T-cell (primary cell): ENCODE measurements at regions not wholly inside any gene's neighbourhood (a gene's known extent, or its start where the extent isn't known, plus 50 kb on each side); places are given as distances from the start of the nearest gene placed in this dataset.
"Not testable (repeated sequence)": the region's sequence is repeated elsewhere in the genome, so short reads cannot be mapped to it uniquely, and the experiment has no call there.

Experiments used
- ATAC-seq, 4 experiments: fragments of 200-7000 bp in 3 of 4; fragments of 150-1000 bp in 1 of 4; cut with Tn5 transposase; replicated peaks in 1 of 4; 1 replicate in 3 of 4; 2 replicates in 1 of 4; pipeline ENCODE4 v1.10.0; 2021; ENCODE audit warnings: moderate library complexity in 3 of 4, mild to moderate bottlenecking in 2 of 4, moderate number of reproducible peaks in 1 of 4
- CTCF ChIA-PET, 2 donors: fragments of 300-600 bp; sonication (Branson Sonifier 250); formaldehyde crosslinking; loops; one replicate each; lab custom pipeline; 2022; ENCODE audit warnings: antibody characterized with exemption in 2 of 2; lab: Charles Lee
- POLR2A ChIA-PET, 2 donors: fragments of 300-600 bp; sonication (Branson Sonifier 250); formaldehyde crosslinking; loops; one replicate each; lab custom pipeline; 2022; ENCODE audit warnings: antibody characterized with exemption in 2 of 2; lab: Charles Lee
- DNase-seq, 35 experiments: peaks; one replicate each; pipeline versions ENCODE4 v3.0.0 to v3.0.0-alpha.2; 2013 to 2023
- H3K27ac ChIP-seq: one replicate; pipeline ENCODE4 v1.5.1; 2013; ENCODE audit warnings: low read length
- H3K27me3 ChIP-seq, 2 experiments: replicated peaks in 1 of 2; 1 replicate in 1 of 2; 2 replicates in 1 of 2; pipeline versions ENCODE4 v1.6.1 to v1.7.0; 2013; ENCODE audit warnings: low read length in 1 of 2, mixed read lengths in 1 of 2; ENCODE audit not compliant: control insufficient read depth in 2 of 2, insufficient read depth in 2 of 2; ENCODE audit errors: extremely low read depth in 1 of 2
- H3K36me3 ChIP-seq, 2 donors: 1 replicate in 1 of 2; 2 replicates in 1 of 2; pipeline versions ENCODE4 v1.6.1 to v1.7.0; 2013; ENCODE audit warnings: low read length in 1 of 2; ENCODE audit not compliant: control insufficient read depth in 2 of 2, insufficient read depth in 1 of 2; ENCODE audit errors: extremely low read depth in 1 of 2
- H3K4me1 ChIP-seq, 2 experiments: 1 replicate in 1 of 2; 2 replicates in 1 of 2; pipeline versions ENCODE4 v1.6.1 to v1.7.0; 2013; ENCODE audit warnings: low read length in 2 of 2, mixed read lengths in 1 of 2; ENCODE audit not compliant: insufficient read depth in 2 of 2, control insufficient read depth in 1 of 2; ENCODE audit errors: extremely low read depth in 1 of 2
- H3K4me3 ChIP-seq, 2 donors: 1 replicate in 1 of 2; 2 replicates in 1 of 2; pipeline versions ENCODE4 v1.5.1 to v1.7.0; 2013; ENCODE audit warnings: mild to moderate bottlenecking in 2 of 2, low read length in 1 of 2, moderate library complexity in 1 of 2; ENCODE audit not compliant: control insufficient read depth in 1 of 2; ENCODE audit errors: extremely low read depth in 1 of 2
- H3K9me3 ChIP-seq: 2 replicates; pipeline ENCODE4 v1.7.0; 2013
- H3K27ac Mint-ChIP-seq, 2 donors: one replicate each; pipeline ENCODE4 v1.8.0; 2020 to 2021; ENCODE audit warnings: mild to moderate bottlenecking in 2 of 2, mixed read lengths in 2 of 2
- H3K27me3 Mint-ChIP-seq, 2 donors: one replicate each; pipeline ENCODE4 v1.8.0; 2021 to 2022; ENCODE audit warnings: mixed read lengths in 2 of 2
- H3K36me3 Mint-ChIP-seq: one replicate; pipeline ENCODE4 v1.8.0; 2021; ENCODE audit warnings: mixed read lengths
- H3K4me1 Mint-ChIP-seq, 3 donors: one replicate each; pipeline ENCODE4 v1.8.0; 2020 to 2022; ENCODE audit warnings: mixed read lengths in 3 of 3, mild to moderate bottlenecking in 1 of 3
- H3K4me3 Mint-ChIP-seq, 3 donors: one replicate each; pipeline ENCODE4 v1.8.0; 2020 to 2022; ENCODE audit warnings: mild to moderate bottlenecking in 3 of 3, mixed read lengths in 3 of 3, moderate library complexity in 3 of 3
- H3K9me3 Mint-ChIP-seq, 3 donors: one replicate each; pipeline ENCODE4 v1.8.0; 2020 to 2022; ENCODE audit warnings: mixed read lengths in 3 of 3
- WGBS: methylation state at CpG from one replicate; pipeline ENCODE4 v1.1.5; 2013; ENCODE audit warnings: missing lambda C conversion rate; ENCODE audit not compliant: insufficient coverage; 5-methylcytosine and 5-hydroxymethylcytosine counted together

DNA sequence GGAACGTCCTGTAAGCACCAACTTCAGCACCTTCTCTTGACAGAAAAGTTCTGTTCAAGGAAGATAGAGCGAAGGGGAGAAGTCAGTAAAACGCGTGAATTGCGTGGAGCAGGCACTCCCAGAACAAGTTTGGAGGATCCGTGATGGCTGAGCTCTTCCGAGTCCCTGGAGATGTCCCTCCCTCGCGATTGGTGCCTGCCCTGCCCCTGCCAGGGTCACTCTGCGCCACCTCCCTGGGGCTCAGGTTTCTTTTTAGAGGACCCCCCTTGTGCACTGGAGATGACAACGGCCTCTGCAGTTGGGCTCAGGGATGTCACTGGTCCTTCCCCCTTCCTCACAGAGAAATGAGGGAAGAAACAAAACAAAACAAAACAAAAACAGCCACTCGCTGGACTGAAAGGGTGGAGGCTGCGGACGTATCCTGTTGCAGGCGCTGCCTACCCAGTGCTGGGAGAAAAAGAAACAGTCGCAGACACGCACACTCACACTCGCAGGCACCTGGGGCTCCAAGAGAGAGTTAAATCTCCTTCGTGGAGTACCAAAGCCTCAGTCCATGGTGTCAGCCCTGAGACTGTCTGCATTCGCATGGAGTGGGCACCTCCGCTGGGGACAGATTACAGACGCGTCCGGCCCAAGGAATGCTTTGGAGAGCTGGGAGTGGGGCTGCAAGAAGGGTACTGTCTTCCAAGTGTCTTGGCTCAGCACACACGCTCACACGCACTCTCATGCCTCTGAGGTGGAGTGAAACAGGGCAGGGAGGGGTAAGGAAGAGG lies 512.7 kb downstream of the SLCO4C1 start:
- Histone ChIP-seq H3K27me3 (no peaks in the 10 kb centered on the region), H3K36me3 (no peaks in the 10 kb centered on the region), H3K9me3 (no peaks in the 10 kb centered on the region), H3K27ac (no peak overlapping the region), H3K4me1 (no peaks in the 10 kb centered on the region), H3K4me3 (no peak overlapping the region)
- WGBS = 60% methylated on average over 19 of the region's 26 CpGs
- CTCF ChIA-PET = no interaction called here
- POLR2A ChIA-PET = interaction anchor here in 1 of 2 donors (0.6 kb wide), 1 partner anchor 39 kb away, joined by 3 read pairs; no protein-coding TSS in a partner anchor
- H3K9me3 Mint-ChIP-seq = peaks cover 0 to 3% (median 3%) of the 10 kb centered on the region in 3 donors
- H3K27me3 Mint-ChIP-seq = no peaks in the 10 kb centered on the region
- H3K4me1 Mint-ChIP-seq = no peaks in the 10 kb centered on the region
- H3K36me3 Mint-ChIP-seq = no peaks in the 10 kb centered on the region
- H3K27ac Mint-ChIP-seq = no peak overlapping the region
- no peak for ATAC-seq
- DNase-seq = no peak
- H3K4me3 Mint-ChIP-seq = no peak overlapping the region

DNA sequence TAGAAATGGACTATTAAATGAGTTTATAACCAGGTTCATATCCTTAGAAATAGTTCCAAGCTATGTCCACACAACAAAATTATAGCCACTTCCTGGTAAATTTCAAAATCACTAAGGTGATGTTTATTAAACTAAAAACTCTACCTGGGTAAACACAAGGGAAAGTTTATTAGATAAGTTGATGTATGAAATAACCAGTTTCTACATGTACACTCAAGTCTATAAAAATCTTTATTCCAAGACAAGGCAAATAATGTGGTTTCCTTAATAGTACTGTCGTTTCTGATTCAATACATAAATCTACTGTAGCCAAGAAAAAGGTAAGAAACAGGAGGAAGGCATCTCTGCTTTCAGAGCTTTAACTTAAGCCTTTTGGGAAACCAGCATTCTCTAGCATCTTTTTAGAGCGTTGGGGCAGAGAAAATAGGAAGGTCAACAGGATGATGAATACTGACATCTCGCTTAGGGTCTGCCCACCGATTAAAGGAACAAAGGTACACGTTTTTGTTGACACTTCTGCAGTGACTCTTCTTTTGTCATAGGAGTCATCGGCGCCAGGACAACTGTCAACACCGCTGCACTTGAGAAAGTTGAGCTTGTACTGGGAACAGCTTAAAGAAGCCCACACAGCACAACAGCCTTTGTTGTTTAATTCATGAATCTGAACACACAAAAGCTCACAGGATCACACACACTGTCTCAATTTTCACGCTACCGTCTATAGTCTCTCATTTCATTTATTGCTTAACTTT lies 513.6 kb downstream of the SLCO4C1 start:
- no peak overlapping the region for H3K27ac ChIP-seq
- H3K4me1 ChIP-seq = no peaks in the 10 kb centered on the region
- ChIA-PET POLR2A (no interaction called here), CTCF (no interaction called here)
- ATAC-seq (no peak), DNase-seq (no peak)
- no peaks in the 10 kb centered on the region for H3K36me3 ChIP-seq
- no peaks in the 10 kb centered on the region for H3K9me3 ChIP-seq
- no peaks in the 10 kb centered on the region for H3K27me3 ChIP-seq
- Mint-ChIP-seq H3K4me3 (no peak overlapping the region), H3K27ac (no peak overlapping the region), H3K36me3 (no peaks in the 10 kb centered on the region), H3K9me3 (peaks cover 0 to 3% (median 3%) of the 10 kb centered on the region in 3 donors), H3K27me3 (no peaks in the 10 kb centered on the region), H3K4me1 (no peaks in the 10 kb centered on the region)
- no peak overlapping the region for H3K4me3 ChIP-seq
- WGBS = 73% methylated on average over 7 of the region's 10 CpGs

DNA sequence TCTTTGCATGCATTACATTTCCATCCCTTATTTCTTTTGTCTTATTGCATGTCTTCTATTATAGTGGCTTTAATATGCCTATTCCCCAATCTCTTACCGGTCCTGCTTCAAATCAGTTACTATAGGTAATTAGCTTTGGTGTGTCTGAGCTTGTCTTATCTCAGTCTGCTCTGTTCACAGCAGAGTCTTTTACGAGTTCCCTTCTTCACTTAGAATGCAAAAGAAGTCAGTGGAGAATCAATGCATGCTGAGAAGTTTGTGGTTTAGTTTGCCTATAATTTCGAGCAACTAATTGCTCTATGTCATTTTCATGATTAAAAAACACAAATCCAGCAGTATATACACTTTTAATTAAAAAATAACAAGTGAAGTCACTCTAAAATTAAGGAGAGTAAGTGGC lies 545.0 kb downstream of the SLCO4C1 start:
- H3K27me3 Mint-ChIP-seq = no peaks in the 10 kb centered on the region
- no peaks in the 10 kb centered on the region for H3K27me3 ChIP-seq
- H3K4me1 ChIP-seq = no peaks in the 10 kb centered on the region
- no peak for ATAC-seq
- no peaks in the 10 kb centered on the region for H3K9me3 ChIP-seq
- no peaks in the 10 kb centered on the region for H3K36me3 Mint-ChIP-seq
- peaks cover 0 to 12% (median 4%) of the 10 kb centered on the region in 3 donors for H3K9me3 Mint-ChIP-seq
- ChIA-PET POLR2A (no interaction called here), CTCF (no interaction called here)
- DNase-seq = no peak
- no peaks in the 10 kb centered on the region for H3K4me1 Mint-ChIP-seq
- no peak overlapping the region for H3K4me3 Mint-ChIP-seq
- WGBS = no CpG with 5 or more reads among the region's 3 CpGs
- H3K36me3 ChIP-seq = no peaks in the 10 kb centered on the region
- H3K27ac Mint-ChIP-seq = no peak overlapping the region
- H3K4me3 ChIP-seq = no peak overlapping the region
- H3K27ac ChIP-seq = no peak overlapping the region

DNA sequence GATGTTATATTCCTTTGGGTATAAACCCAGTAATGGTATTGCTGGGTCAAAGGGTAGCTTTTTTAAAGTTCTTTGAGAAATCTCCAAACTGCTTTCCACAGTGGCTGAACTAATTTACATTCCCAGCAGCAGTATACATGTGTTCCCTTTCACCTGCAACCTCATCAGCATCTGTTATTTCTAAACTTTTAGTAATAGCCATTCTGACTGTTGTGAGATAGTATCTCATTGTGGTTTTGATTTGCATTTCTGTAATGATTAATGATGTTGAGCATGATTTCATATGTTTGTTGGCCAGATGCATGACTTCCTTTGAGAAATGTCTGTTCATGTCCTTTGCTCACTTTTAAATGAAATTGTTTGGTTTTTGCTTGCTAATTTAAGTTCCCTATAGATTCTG lies 553.1 kb downstream of the SLCO4C1 start:
- H3K36me3 ChIP-seq, H3K9me3 ChIP-seq, H3K4me3 Mint-ChIP-seq, H3K27me3 ChIP-seq, H3K4me1 ChIP-seq, CTCF ChIA-PET, H3K4me1 Mint-ChIP-seq, H3K4me3 ChIP-seq, ATAC-seq, H3K36me3 Mint-ChIP-seq, H3K27ac ChIP-seq, POLR2A ChIA-PET, DNase-seq, H3K27ac Mint-ChIP-seq, H3K27me3 Mint-ChIP-seq: not testable (repeated sequence)
- peaks cover 6 to 17% (median 6%) of the 10 kb centered on the region in 3 donors for H3K9me3 Mint-ChIP-seq

DNA sequence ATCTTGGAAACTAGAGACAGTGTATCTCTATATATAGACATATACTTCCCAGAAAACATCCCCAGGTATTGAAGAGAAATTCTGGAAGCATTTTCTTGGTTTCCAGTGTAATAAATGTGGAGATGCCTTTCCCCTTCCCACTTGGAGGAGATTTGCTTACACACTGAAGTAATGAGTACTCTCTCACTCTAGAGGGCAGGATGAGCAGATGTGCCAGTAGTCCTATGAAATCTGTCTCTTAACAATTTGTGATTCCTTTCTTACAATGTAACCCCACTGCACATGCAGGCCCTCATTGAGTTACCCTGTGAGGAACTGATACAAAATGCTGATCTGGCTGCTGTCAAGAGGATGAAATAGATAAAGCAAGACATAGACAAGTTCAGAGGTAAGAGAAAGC lies 567.2 kb downstream of the SLCO4C1 start:
- Mint-ChIP-seq H3K4me1 (no peaks in the 10 kb centered on the region), H3K27ac (no peak overlapping the region), H3K4me3 (no peak overlapping the region), H3K36me3 (no peaks in the 10 kb centered on the region), H3K27me3 (no peaks in the 10 kb centered on the region), H3K9me3 (peaks cover 0 to 4% (median 0%) of the 10 kb centered on the region in 3 donors)
- ChIA-PET CTCF (no interaction called here), POLR2A (no interaction called here)
- Histone ChIP-seq H3K4me3 (no peak overlapping the region), H3K27me3 (no peaks in the 10 kb centered on the region), H3K9me3 (no peaks in the 10 kb centered on the region), H3K4me1 (no peaks in the 10 kb centered on the region), H3K27ac (no peak overlapping the region), H3K36me3 (no peaks in the 10 kb centered on the region)
- DNase-seq (no peak), ATAC-seq (no peak)

DNA sequence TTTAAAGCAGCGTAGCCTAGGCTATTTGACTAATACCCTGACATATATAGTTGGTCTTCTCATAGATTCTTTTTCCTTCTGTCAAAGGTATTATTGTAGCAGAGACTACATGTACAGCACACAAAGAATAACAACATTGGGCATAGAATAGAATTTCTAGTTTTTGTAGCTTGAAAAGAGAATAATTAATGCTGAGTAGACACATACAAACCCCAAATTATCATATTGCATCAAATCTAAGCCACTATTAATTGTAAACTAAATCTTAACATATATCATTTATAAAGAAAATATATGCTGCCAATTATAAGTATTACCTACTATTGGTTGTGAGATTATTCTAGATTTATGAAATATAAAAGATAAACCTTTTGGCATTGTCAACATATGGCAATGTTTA lies 574.5 kb downstream of the SLCO4C1 start:
- H3K27me3 ChIP-seq = no peaks in the 10 kb centered on the region
- no peaks in the 10 kb centered on the region for H3K36me3 ChIP-seq
- no peak overlapping the region for H3K4me3 ChIP-seq
- ChIA-PET POLR2A (no interaction called here), CTCF (no interaction called here)
- Mint-ChIP-seq H3K9me3 (peaks cover 0 to 5% (median 0%) of the 10 kb centered on the region in 3 donors), H3K36me3 (no peaks in the 10 kb centered on the region), H3K4me3 (no peak overlapping the region), H3K27ac (no peak overlapping the region), H3K27me3 (no peaks in the 10 kb centered on the region), H3K4me1 (no peaks in the 10 kb centered on the region)
- DNase-seq (no peak), ATAC-seq (no peak)
- no peaks in the 10 kb centered on the region for H3K4me1 ChIP-seq
- no peaks in the 10 kb centered on the region for H3K9me3 ChIP-seq
- WGBS = no CpG with 5 or more reads among the region's 1 CpG
- no peak overlapping the region for H3K27ac ChIP-seq
